ENCODE measurements at regions not wholly inside any gene's neighbourhood (a gene's known extent, or its start where the extent isn't known, plus 50 kb on each side); places are given as distances from the start of the nearest gene placed in this dataset.
"Not testable (repeated sequence)": the region's sequence is repeated elsewhere in the genome, so short reads cannot be mapped to it uniquely, and the experiment has no call there.

DNA sequence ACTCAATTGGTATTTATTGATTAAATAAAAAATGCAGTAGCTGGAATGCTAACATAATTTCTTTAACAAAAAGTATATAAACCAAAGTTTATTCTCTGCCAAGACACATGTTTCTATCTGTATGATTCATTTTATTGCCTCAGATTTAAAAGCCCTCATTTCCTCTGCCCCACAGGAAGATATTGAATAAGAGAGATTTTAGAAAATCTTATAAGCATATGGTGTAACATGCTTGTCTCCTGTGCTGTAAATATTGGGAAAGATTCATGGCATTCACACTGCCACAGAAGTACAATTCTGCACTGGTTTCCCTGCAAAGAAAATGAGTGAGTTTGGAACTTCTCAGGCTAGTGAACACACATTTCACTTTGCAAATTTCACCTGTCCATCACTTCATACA lies 134.9 kb upstream of the FBXL7 start:
- H3K27me3 ChIP-seq (ENCODE audit: control insufficient read depth, insufficient read depth, low read length): peaks cover 4% of the 10 kb centered on the region
- H3K9ac ChIP-seq (ENCODE audit: low read depth, low read length): no peak overlapping the region
- no peaks in the 10 kb centered on the region for H3K9me3 ChIP-seq (replicated peaks; ENCODE audit: low read length)

GRCh38 chr5:15363601-15364000 lies 136.4 kb upstream of the FBXL7 start:
- H3K9ac ChIP-seq (ENCODE audit: low read depth, low read length): no peak overlapping the region
- H3K4me2 ChIP-seq (ENCODE audit: low read length): no peak overlapping the region
- H3K4me3 ChIP-seq (ENCODE audit: low read length): no peak overlapping the region
- no peaks in the 10 kb centered on the region for H3K36me3 ChIP-seq (ENCODE audit: insufficient read depth, low read length)
- H3K27me3 ChIP-seq (ENCODE audit: control insufficient read depth, insufficient read depth, low read length): peaks cover 4% of the 10 kb centered on the region
- H3K4me1 ChIP-seq (ENCODE audit: control insufficient read depth, insufficient read depth, low read length): no peaks in the 10 kb centered on the region
- H3K9me3 ChIP-seq (replicated peaks; ENCODE audit: low read length): no peaks in the 10 kb centered on the region

More for the DNA sequence above, 134.9 kb upstream of the FBXL7 start:
- Histone ChIP-seq H3K4me2 (ENCODE audit: low read length) (no peak overlapping the region), H3K4me1 (ENCODE audit: control insufficient read depth, insufficient read depth, low read length) (no peaks in the 10 kb centered on the region), H3K4me3 (ENCODE audit: low read length) (no peak overlapping the region), H3K36me3 (ENCODE audit: insufficient read depth, low read length) (no peaks in the 10 kb centered on the region)

- not testable (repeated sequence) for H3K4me3 ChIP-seq (ENCODE audit: low read length); H3K4me2 ChIP-seq (ENCODE audit: low read length); H3K9me3 ChIP-seq (replicated peaks; ENCODE audit: low read length); H3K9ac ChIP-seq (ENCODE audit: low read depth, low read length); H3K36me3 ChIP-seq (ENCODE audit: insufficient read depth, low read length); H3K27me3 ChIP-seq (ENCODE audit: control insufficient read depth, insufficient read depth, low read length); H3K4me1 ChIP-seq (ENCODE audit: control insufficient read depth, insufficient read depth, low read length)
Measured at GRCh38 chr5:15357092-15357453, 142.9 kb upstream of the FBXL7 start.

DNA sequence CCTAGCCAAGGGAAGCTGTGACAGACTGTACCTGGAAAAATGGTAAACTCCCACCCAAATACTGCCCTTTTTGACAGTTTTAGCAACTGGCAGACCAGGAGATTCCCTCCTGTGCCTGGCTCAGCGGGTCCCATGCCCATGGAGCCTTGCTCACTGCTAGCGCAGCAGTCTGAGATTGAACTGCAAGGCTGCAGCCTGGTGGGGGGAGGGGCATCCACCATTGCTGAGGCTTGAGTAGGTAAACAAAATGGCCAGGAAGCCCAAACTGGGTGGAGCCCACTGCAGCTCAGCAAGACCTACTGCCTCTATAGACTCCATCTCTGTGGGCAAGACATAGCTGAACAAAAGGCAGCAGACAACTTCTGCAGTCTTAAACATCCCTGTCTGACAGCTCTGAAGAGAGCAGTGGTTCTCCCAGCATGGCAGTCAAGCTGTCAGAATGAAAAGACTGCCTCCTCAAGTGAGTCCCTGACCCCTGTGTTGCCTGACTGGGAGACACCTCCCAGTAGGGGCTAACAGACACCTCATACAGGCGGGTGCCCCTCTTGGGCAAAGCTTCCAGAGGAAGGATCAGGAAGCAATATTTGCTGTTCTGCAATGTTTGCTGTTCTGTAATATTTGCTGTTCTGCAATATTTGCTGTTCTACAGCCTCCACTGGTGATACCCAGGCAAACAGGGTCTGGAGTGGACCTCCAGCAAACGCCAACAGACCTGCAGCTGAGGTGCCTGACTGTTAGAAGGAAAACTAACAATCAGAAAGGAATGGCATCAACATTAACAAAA lies 143.5 kb upstream of the FBXL7 start:
- H3K36me3 ChIP-seq (ENCODE audit: insufficient read depth, low read length); H3K4me2 ChIP-seq (ENCODE audit: low read length); H3K9me3 ChIP-seq (replicated peaks; ENCODE audit: low read length); H3K4me3 ChIP-seq (ENCODE audit: low read length); H3K9ac ChIP-seq (ENCODE audit: low read depth, low read length); H3K4me1 ChIP-seq (ENCODE audit: control insufficient read depth, insufficient read depth, low read length); H3K27me3 ChIP-seq (ENCODE audit: control insufficient read depth, insufficient read depth, low read length): not testable (repeated sequence)

DNA sequence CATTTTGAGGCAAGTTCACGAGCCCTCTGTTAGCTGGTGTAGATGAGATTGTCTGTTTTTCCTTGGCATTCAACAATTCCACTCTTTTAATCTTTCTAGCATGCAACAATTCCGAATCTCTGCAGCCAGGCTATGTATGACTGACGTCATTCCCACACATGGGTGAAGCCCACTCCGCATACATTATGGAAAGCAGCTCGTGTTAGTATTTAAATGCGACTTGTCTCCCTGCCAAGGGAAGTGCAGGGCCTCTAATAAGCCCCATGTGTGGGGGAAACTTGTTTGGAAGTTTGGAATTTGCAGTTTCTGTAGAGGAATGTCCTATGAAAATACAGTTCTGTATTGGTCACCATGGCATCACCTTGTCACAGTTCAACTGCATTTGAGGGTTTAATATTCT lies 146.0 kb upstream of the FBXL7 start:
- Histone ChIP-seq H3K9ac (ENCODE audit: low read depth, low read length) (no peak overlapping the region), H3K4me2 (ENCODE audit: low read length) (no peak overlapping the region), H3K4me3 (ENCODE audit: low read length) (no peak overlapping the region), H3K36me3 (ENCODE audit: insufficient read depth, low read length) (no peaks in the 10 kb centered on the region), H3K27me3 (ENCODE audit: control insufficient read depth, insufficient read depth, low read length) (no peaks in the 10 kb centered on the region), H3K4me1 (ENCODE audit: control insufficient read depth, insufficient read depth, low read length) (no peaks in the 10 kb centered on the region), H3K9me3 (replicated peaks; ENCODE audit: low read length) (no peaks in the 10 kb centered on the region)

GRCh38 chr5:15353086-15353645 lies 146.8 kb upstream of the FBXL7 start:
- Histone ChIP-seq H3K9ac (ENCODE audit: low read depth, low read length) (no peak overlapping the region), H3K4me1 (ENCODE audit: control insufficient read depth, insufficient read depth, low read length) (no peaks in the 10 kb centered on the region), H3K4me2 (ENCODE audit: low read length) (no peak overlapping the region), H3K9me3 (replicated peaks; ENCODE audit: low read length) (no peaks in the 10 kb centered on the region), H3K27me3 (ENCODE audit: control insufficient read depth, insufficient read depth, low read length) (no peaks in the 10 kb centered on the region), H3K4me3 (ENCODE audit: low read length) (no peak overlapping the region), H3K36me3 (ENCODE audit: insufficient read depth, low read length) (no peaks in the 10 kb centered on the region)

- H3K4me3 ChIP-seq (ENCODE audit: low read length): no peak overlapping the region
- H3K27me3 ChIP-seq (ENCODE audit: control insufficient read depth, insufficient read depth, low read length): no peaks in the 10 kb centered on the region
- H3K4me1 ChIP-seq (ENCODE audit: control insufficient read depth, insufficient read depth, low read length): no peaks in the 10 kb centered on the region
- no peak overlapping the region for H3K9ac ChIP-seq (ENCODE audit: low read depth, low read length)
- H3K9me3 ChIP-seq (replicated peaks; ENCODE audit: low read length): no peaks in the 10 kb centered on the region
- no peak overlapping the region for H3K4me2 ChIP-seq (ENCODE audit: low read length)
- no peaks in the 10 kb centered on the region for H3K36me3 ChIP-seq (ENCODE audit: insufficient read depth, low read length)
Measured at GRCh38 chr5:15350614-15351013, 149.4 kb upstream of the FBXL7 start.

GRCh38 chr5:15346738-15347137 lies 153.2 kb upstream of the FBXL7 start:
- Histone ChIP-seq H3K36me3 (ENCODE audit: insufficient read depth, low read length) (no peaks in the 10 kb centered on the region), H3K9me3 (replicated peaks; ENCODE audit: low read length) (no peaks in the 10 kb centered on the region), H3K4me2 (ENCODE audit: low read length) (no peak overlapping the region), H3K27me3 (ENCODE audit: control insufficient read depth, insufficient read depth, low read length) (no peaks in the 10 kb centered on the region), H3K4me3 (ENCODE audit: low read length) (no peak overlapping the region), H3K4me1 (ENCODE audit: control insufficient read depth, insufficient read depth, low read length) (no peaks in the 10 kb centered on the region), H3K9ac (ENCODE audit: low read depth, low read length) (no peak overlapping the region)

- Histone ChIP-seq H3K4me3 (ENCODE audit: low read length) (no peak overlapping the region), H3K36me3 (ENCODE audit: insufficient read depth, low read length) (no peaks in the 10 kb centered on the region), H3K9me3 (replicated peaks; ENCODE audit: low read length) (no peaks in the 10 kb centered on the region), H3K4me2 (ENCODE audit: low read length) (no peak overlapping the region), H3K4me1 (ENCODE audit: control insufficient read depth, insufficient read depth, low read length) (no peaks in the 10 kb centered on the region), H3K27me3 (ENCODE audit: control insufficient read depth, insufficient read depth, low read length) (no peaks in the 10 kb centered on the region), H3K9ac (ENCODE audit: low read depth, low read length) (no peak overlapping the region)
Measured at GRCh38 chr5:15344954-15345353, 155.0 kb upstream of the FBXL7 start.

DNA sequence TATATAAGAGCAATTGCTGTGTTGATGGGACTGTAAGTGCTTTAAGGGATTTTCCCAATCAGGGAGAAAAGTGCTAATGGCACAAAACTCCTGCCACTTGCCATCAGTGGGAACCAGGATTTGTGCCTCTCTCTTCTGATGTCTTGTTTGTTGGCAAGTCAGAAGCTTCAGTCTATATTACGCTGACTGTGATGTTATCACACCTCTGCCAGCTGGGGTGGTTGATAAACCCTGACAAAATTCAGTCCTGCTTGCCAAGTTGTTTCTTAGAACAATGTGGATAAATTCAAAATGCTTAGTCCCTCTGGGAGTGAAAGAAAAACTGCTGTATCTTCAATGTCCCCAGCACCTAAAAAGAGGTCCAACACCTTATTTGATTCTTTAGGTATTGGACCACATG lies 161.4 kb upstream of the FBXL7 start:
- H3K4me3 ChIP-seq (ENCODE audit: low read length): no peak overlapping the region
- no peaks in the 10 kb centered on the region for H3K27me3 ChIP-seq (ENCODE audit: control insufficient read depth, insufficient read depth, low read length)
- H3K9me3 ChIP-seq (replicated peaks; ENCODE audit: low read length): no peaks in the 10 kb centered on the region
- H3K4me2 ChIP-seq (ENCODE audit: low read length): no peak overlapping the region
- H3K36me3 ChIP-seq (ENCODE audit: insufficient read depth, low read length): no peaks in the 10 kb centered on the region
- no peak overlapping the region for H3K9ac ChIP-seq (ENCODE audit: low read depth, low read length)
- H3K4me1 ChIP-seq (ENCODE audit: control insufficient read depth, insufficient read depth, low read length): no peaks in the 10 kb centered on the region

DNA sequence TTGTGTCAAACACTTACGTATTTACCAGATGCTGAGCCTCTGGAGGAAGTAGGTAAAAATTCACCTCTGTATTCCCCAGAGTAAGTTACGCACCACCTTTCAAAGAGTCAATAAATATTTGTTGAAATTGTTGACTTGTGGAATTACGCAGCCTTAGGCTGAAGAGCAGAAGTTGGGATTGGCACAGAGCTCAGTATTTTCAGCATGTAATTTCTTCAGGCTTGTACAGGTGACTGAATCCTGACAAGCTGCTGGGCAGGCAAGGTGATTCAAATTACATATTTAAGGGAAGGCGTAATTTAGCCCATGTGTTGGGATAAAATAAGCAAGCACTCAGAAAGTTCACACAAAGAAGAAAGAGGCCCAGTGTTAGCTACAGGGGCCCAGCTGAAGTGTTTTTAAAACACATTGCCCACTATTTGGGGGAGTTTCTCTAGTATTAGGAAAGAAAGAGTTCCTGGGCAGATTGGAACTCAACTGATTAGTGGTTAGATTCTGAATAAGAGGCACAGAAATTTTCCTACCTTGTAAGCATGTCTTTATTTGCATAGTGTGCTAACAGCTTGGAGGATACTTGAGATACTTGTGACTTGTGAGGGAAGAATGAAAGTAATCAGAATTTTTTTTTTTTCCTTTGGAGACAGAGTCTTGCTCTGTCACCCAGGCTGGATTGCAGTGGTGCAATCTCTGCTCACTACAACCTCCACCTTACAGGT lies 165.3 kb upstream of the FBXL7 start:
- H3K4me2 ChIP-seq (ENCODE audit: low read length): no peak overlapping the region
- no peaks in the 10 kb centered on the region for H3K27me3 ChIP-seq (ENCODE audit: control insufficient read depth, insufficient read depth, low read length)
- no peaks in the 10 kb centered on the region for H3K4me1 ChIP-seq (ENCODE audit: control insufficient read depth, insufficient read depth, low read length)
- H3K4me3 ChIP-seq (ENCODE audit: low read length): no peak overlapping the region
- H3K9me3 ChIP-seq (replicated peaks; ENCODE audit: low read length): no peaks in the 10 kb centered on the region
- no peaks in the 10 kb centered on the region for H3K36me3 ChIP-seq (ENCODE audit: insufficient read depth, low read length)
- H3K9ac ChIP-seq (ENCODE audit: low read depth, low read length): no peak overlapping the region

DNA sequence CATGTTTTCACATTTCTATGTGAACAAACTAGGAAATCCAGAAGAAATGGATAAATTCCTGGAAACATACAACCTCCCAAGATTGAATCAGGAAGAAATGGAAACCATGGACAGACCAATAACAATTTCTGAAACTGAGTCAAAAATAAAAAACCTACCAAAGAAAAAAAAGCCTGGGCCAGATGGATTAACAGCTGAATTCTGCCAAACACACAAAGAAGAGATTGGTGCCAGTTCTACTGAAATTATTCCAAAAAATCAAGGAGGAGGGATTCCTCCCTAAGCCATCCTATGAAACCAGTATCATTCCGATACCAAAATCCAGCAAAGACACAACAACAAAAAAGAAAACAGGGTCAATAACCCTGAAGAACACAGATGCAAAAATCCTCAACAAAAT lies 166.9 kb upstream of the FBXL7 start:
- Histone ChIP-seq H3K36me3 (ENCODE audit: insufficient read depth, low read length) (no peaks in the 10 kb centered on the region), H3K9me3 (replicated peaks; ENCODE audit: low read length) (no peaks in the 10 kb centered on the region), H3K9ac (ENCODE audit: low read depth, low read length) (no peak overlapping the region), H3K4me3 (ENCODE audit: low read length) (no peak overlapping the region), H3K4me2 (ENCODE audit: low read length) (no peak overlapping the region), H3K4me1 (ENCODE audit: control insufficient read depth, insufficient read depth, low read length) (no peaks in the 10 kb centered on the region), H3K27me3 (ENCODE audit: control insufficient read depth, insufficient read depth, low read length) (no peaks in the 10 kb centered on the region)

Measured in skeletal muscle satellite cell (primary cell).